Liver (tissue), 3 donors: ENCODE measurements at regions not wholly inside any gene's neighbourhood (a gene's known extent, or its start where the extent isn't known, plus 50 kb on each side); places are given as distances from the start of the nearest gene placed in this dataset.

Experiments used
- CTCF ChIP-seq: fragments of 150-350 bp; IDR thresholded peaks from 2 replicates; pipeline ENCODE4 v1.5.1; 2017; ENCODE audit warnings: improper control_type of control experiment, low read depth, low read length; ENCODE audit not compliant: missing input control
- EGR1 ChIP-seq, 2 donors: IDR thresholded peaks; 2 replicates each; pipeline ENCODE4 v1.6.1; 2016 to 2018; ENCODE audit warnings: antibody characterized with exemption in 2 of 2, low read depth in 2 of 2
- FOXA2 ChIP-seq: IDR thresholded peaks from 2 replicates; pipeline ENCODE4 v1.6.1; 2016; ENCODE audit warnings: antibody characterized with exemption
- RAD21 ChIP-seq, 2 donors: IDR thresholded peaks; 2 replicates each; pipeline ENCODE4 v1.6.1; 2016; ENCODE audit warnings: antibody characterized with exemption in 2 of 2, mild to moderate bottlenecking in 2 of 2
- ZBTB33 ChIP-seq: IDR thresholded peaks from 2 replicates; pipeline ENCODE4 v1.6.1; 2016; ENCODE audit warnings: antibody characterized with exemption
- TF ChIP-seq, protein P1 (sequence below): IDR thresholded peaks from 2 replicates; pipeline ENCODE4 v1.6.1; 2016; ENCODE audit warnings: antibody characterized with exemption
- donor health status: healthy.
- donor health status: healthy.

- no peak for TF ChIP-seq CTCF
- no peak for TF ChIP-seq RAD21 (IDR thresholded peaks at IDR 0.05)
- no peak for TF ChIP-seq EGR1 (IDR thresholded peaks at IDR 0.05; ENCODE audit: low read depth in 2 of 2)
- TF ChIP-seq, protein P1, sequence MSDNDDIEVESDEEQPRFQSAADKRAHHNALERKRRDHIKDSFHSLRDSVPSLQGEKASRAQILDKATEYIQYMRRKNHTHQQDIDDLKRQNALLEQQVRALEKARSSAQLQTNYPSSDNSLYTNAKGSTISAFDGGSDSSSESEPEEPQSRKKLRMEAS: no peak
- no peak for TF ChIP-seq ZBTB33
- no peak for TF ChIP-seq FOXA2
Measured at GRCh38 chr4:57460967-57461366, 350.8 kb upstream of the IGFBP7 start.
